ENCODE measurements at regions not wholly inside any gene's neighbourhood (a gene's known extent, or its start where the extent isn't known, plus 50 kb on each side); places are given as distances from the start of the nearest gene placed in this dataset.

GRCh38 chr3:168828014-168828413 lies 732.3 kb upstream of the GOLIM4 start:
- 75% methylated on average over 4 of the region's 4 CpGs for WGBS
- Histone ChIP-seq H3K27me3 (no peaks in the 10 kb centered on the region), H3K4me1 (no peaks in the 10 kb centered on the region), H3K9me3 (no peaks in the 10 kb centered on the region), H3K4me3 (no peak overlapping the region), H3K36me3 (no peaks in the 10 kb centered on the region), H3K27ac (no peak overlapping the region)
- DNase-seq (ENCODE audit: low spot score in 2 of 2): no peak
- TF ChIP-seq CTCF (IDR thresholded peaks at IDR 0.05): no peak
- TF ChIP-seq POLR2AphosphoS5 (IDR thresholded peaks at IDR 0.05): no peak
- no peak for TF ChIP-seq EP300 (IDR thresholded peaks at IDR 0.05)
- TF ChIP-seq POLR2A (IDR thresholded peaks at IDR 0.05): no peak

GRCh38 chr3:168824107-168824506 lies 728.4 kb upstream of the GOLIM4 start:
- DNase-seq (ENCODE audit: low spot score in 2 of 2): no peak
- Histone ChIP-seq H3K27ac (no peak overlapping the region), H3K36me3 (no peaks in the 10 kb centered on the region), H3K9me3 (no peaks in the 10 kb centered on the region), H3K27me3 (no peaks in the 10 kb centered on the region), H3K4me1 (no peaks in the 10 kb centered on the region), H3K4me3 (no peak overlapping the region)
- 50% methylated on average over 2 of the region's 2 CpGs for WGBS
- no peak for TF ChIP-seq CTCF (IDR thresholded peaks at IDR 0.05)
- no peak for TF ChIP-seq EP300 (IDR thresholded peaks at IDR 0.05)
- TF ChIP-seq POLR2AphosphoS5 (IDR thresholded peaks at IDR 0.05): no peak
- TF ChIP-seq POLR2A (IDR thresholded peaks at IDR 0.05): no peak

GRCh38 chr3:168823466-168823865 lies 727.7 kb upstream of the GOLIM4 start:
- no peaks in the 10 kb centered on the region for H3K9me3 ChIP-seq

GRCh38 chr3:168820810-168821415 lies 725.2 kb upstream of the GOLIM4 start:
- Histone ChIP-seq H3K9me3 (no peaks in the 10 kb centered on the region), H3K27me3 (no peaks in the 10 kb centered on the region), H3K4me1 (no peaks in the 10 kb centered on the region), H3K4me3 (no peak overlapping the region), H3K36me3 (no peaks in the 10 kb centered on the region), H3K27ac (no peak overlapping the region)
- TF ChIP-seq CTCF (IDR thresholded peaks at IDR 0.05) (no peak), EP300 (IDR thresholded peaks at IDR 0.05) (no peak), POLR2A (IDR thresholded peaks at IDR 0.05) (no peak), POLR2AphosphoS5 (IDR thresholded peaks at IDR 0.05) (no peak)
- DNase-seq (ENCODE audit: low spot score in 2 of 2): no peak
- WGBS: 68% methylated on average over 8 of the region's 8 CpGs

More at GRCh38 chr3:168823466-168823865, 727.7 kb upstream of the GOLIM4 start:
- DNase-seq (ENCODE audit: low spot score in 2 of 2): no peak
- TF ChIP-seq POLR2A (IDR thresholded peaks at IDR 0.05) (no peak), CTCF (IDR thresholded peaks at IDR 0.05) (no peak), POLR2AphosphoS5 (IDR thresholded peaks at IDR 0.05) (no peak), EP300 (IDR thresholded peaks at IDR 0.05) (no peak)
- no peaks in the 10 kb centered on the region for H3K27me3 ChIP-seq
- H3K27ac ChIP-seq: no peak overlapping the region
- no peaks in the 10 kb centered on the region for H3K36me3 ChIP-seq
- 92% methylated on average over 5 of the region's 5 CpGs for WGBS
- no peak overlapping the region for H3K4me3 ChIP-seq
- no peaks in the 10 kb centered on the region for H3K4me1 ChIP-seq

GRCh38 chr3:168817177-168817576 lies 721.5 kb upstream of the GOLIM4 start:
- H3K9me3 ChIP-seq: no peaks in the 10 kb centered on the region
- H3K27me3 ChIP-seq: no peaks in the 10 kb centered on the region
- no peak for DNase-seq (ENCODE audit: low spot score in 2 of 2)
- WGBS: 90% methylated on average over 4 of the region's 4 CpGs
- no peaks in the 10 kb centered on the region for H3K4me1 ChIP-seq
- H3K4me3 ChIP-seq: no peak overlapping the region
- no peak overlapping the region for H3K27ac ChIP-seq
- H3K36me3 ChIP-seq: no peaks in the 10 kb centered on the region
- no peak for TF ChIP-seq CTCF (IDR thresholded peaks at IDR 0.05)
- TF ChIP-seq POLR2AphosphoS5 (IDR thresholded peaks at IDR 0.05): no peak
- TF ChIP-seq EP300 (IDR thresholded peaks at IDR 0.05): no peak
- TF ChIP-seq POLR2A (IDR thresholded peaks at IDR 0.05): no peak

Measured in suprapubic skin (tissue), 4 donors.